Occipital lobe (tissue), 1 donor: ENCODE measurements at regions not wholly inside any gene's neighbourhood (a gene's known extent, or its start where the extent isn't known, plus 50 kb on each side); places are given as distances from the start of the nearest gene placed in this dataset.

Experiments used
- DNase-seq: peaks from one replicate; lab custom pipeline; 2025; lab: John Stamatoyannopoulos, UW

GRCh38 chr6:18668994-18669393 is 281.8 kb downstream of the RNF144B start:
- no peak for DNase-seq

- no peak for DNase-seq
Observed at GRCh38 chr6:18672852-18673251, 285.7 kb downstream of the RNF144B start.

GRCh38 chr6:18674346-18674745 is 287.2 kb downstream of the RNF144B start:
- no peak for DNase-seq

GRCh38 chr6:18675881-18676280 is 288.7 kb downstream of the RNF144B start:
- DNase-seq: no peak

- no peak for DNase-seq
Observed at GRCh38 chr6:18676548-18676947, 289.4 kb downstream of the RNF144B start.

- no peak for DNase-seq
Observed at GRCh38 chr6:18680842-18681241, 293.7 kb downstream of the RNF144B start.

- DNase-seq: no peak
Observed at GRCh38 chr6:18681832-18682503, 294.8 kb downstream of the RNF144B start.

GRCh38 chr6:18684343-18684742 is 297.2 kb downstream of the RNF144B start:
- DNase-seq: no peak

- no peak for DNase-seq
Observed at GRCh38 chr6:18692929-18693685, 306.0 kb downstream of the RNF144B start.

GRCh38 chr6:18693881-18694280 is 306.7 kb downstream of the RNF144B start:
- DNase-seq: no peak

GRCh38 chr6:18703546-18703945 is 316.4 kb downstream of the RNF144B start:
- DNase-seq: no peak

- no peak for DNase-seq
Observed at GRCh38 chr6:18707714-18708439, 320.7 kb downstream of the RNF144B start.

GRCh38 chr6:18712595-18712994 is 325.4 kb downstream of the RNF144B start:
- no peak for DNase-seq

- DNase-seq: no peak
Observed at GRCh38 chr6:18720075-18720474, 332.9 kb downstream of the RNF144B start.

- no peak for DNase-seq
Observed at GRCh38 chr6:18724056-18724455, 336.9 kb downstream of the RNF144B start.

- no peak for DNase-seq
Observed at GRCh38 chr6:18725449-18725848, 338.3 kb downstream of the RNF144B start.

GRCh38 chr6:18733921-18734550 is 346.9 kb downstream of the RNF144B start:
- no peak for DNase-seq

- no peak for DNase-seq
Observed at GRCh38 chr6:18741741-18742140, 354.6 kb downstream of the RNF144B start.

- DNase-seq: no peak
Observed at GRCh38 chr6:18742406-18742805, 355.3 kb downstream of the RNF144B start.

GRCh38 chr6:18746727-18747126 is 359.6 kb downstream of the RNF144B start:
- DNase-seq: no peak

- no peak for DNase-seq
Observed at GRCh38 chr6:18748314-18748713, 361.2 kb downstream of the RNF144B start.
